ENCODE measurements at regions not wholly inside any gene's neighbourhood (a gene's known extent, or its start where the extent isn't known, plus 50 kb on each side); places are given as distances from the start of the nearest gene placed in this dataset.

GRCh38 chr4:27947302-27947701 lies 1086.7 kb downstream of the STIM2 start:
- Histone ChIP-seq H3K4me3 (replicated peaks; ENCODE audit: insufficient read depth, low read length) (no peak overlapping the region), H3K27me3 (ENCODE audit: insufficient read depth, poor library complexity, severe bottlenecking) (no peaks in the 10 kb centered on the region), H3K27ac (replicated peaks) (no peak overlapping the region)
- DNase-seq (ENCODE audit: low read depth in 1 of 2, low spot score in 1 of 2) = no peak
- no peak for TF ChIP-seq CTCF (IDR thresholded peaks at IDR 0.05; ENCODE audit: insufficient read depth, low read length)
- no peak for TF ChIP-seq GABPA (IDR thresholded peaks at IDR 0.05; ENCODE audit: low read depth)
- no peak for TF ChIP-seq POLR2AphosphoS5 (IDR thresholded peaks at IDR 0.05; ENCODE audit: low read depth)
- no peak for TF ChIP-seq SPI1 (IDR thresholded peaks at IDR 0.05; ENCODE audit: borderline replicate concordance, low read depth)
- no peak for TF ChIP-seq REST (IDR thresholded peaks at IDR 0.05; ENCODE audit: insufficient replicate concordance, low read depth)

GRCh38 chr4:27964095-27964494 lies 1103.5 kb downstream of the STIM2 start:
- no peak overlapping the region for H3K27ac ChIP-seq (replicated peaks)
- no peak for DNase-seq (ENCODE audit: low read depth in 1 of 2, low spot score in 1 of 2)
- TF ChIP-seq CTCF (IDR thresholded peaks at IDR 0.05; ENCODE audit: insufficient read depth, low read length) (no peak), GABPA (IDR thresholded peaks at IDR 0.05; ENCODE audit: low read depth) (no peak), POLR2AphosphoS5 (IDR thresholded peaks at IDR 0.05; ENCODE audit: low read depth) (no peak), SPI1 (IDR thresholded peaks at IDR 0.05; ENCODE audit: borderline replicate concordance, low read depth) (no peak)
- H3K4me3 ChIP-seq (replicated peaks; ENCODE audit: insufficient read depth, low read length) = no peak overlapping the region
- H3K27me3 ChIP-seq (ENCODE audit: insufficient read depth, poor library complexity, severe bottlenecking) = no peaks in the 10 kb centered on the region

GRCh38 chr4:27966664-27967063 lies 1106.0 kb downstream of the STIM2 start:
- no peak for DNase-seq (ENCODE audit: low read depth in 1 of 2, low spot score in 1 of 2)
- no peak overlapping the region for H3K4me3 ChIP-seq (replicated peaks; ENCODE audit: insufficient read depth, low read length)
- TF ChIP-seq REST (IDR thresholded peaks at IDR 0.05; ENCODE audit: insufficient replicate concordance, low read depth) (no peak), GABPA (IDR thresholded peaks at IDR 0.05; ENCODE audit: low read depth) (no peak), CTCF (IDR thresholded peaks at IDR 0.05; ENCODE audit: insufficient read depth, low read length) (no peak), SPI1 (IDR thresholded peaks at IDR 0.05; ENCODE audit: borderline replicate concordance, low read depth) (no peak), POLR2AphosphoS5 (IDR thresholded peaks at IDR 0.05; ENCODE audit: low read depth) (no peak)
- H3K27me3 ChIP-seq (ENCODE audit: insufficient read depth, poor library complexity, severe bottlenecking) = no peaks in the 10 kb centered on the region
- no peak overlapping the region for H3K27ac ChIP-seq (replicated peaks)

GRCh38 chr4:27973056-27973455 lies 1112.4 kb downstream of the STIM2 start:
- Histone ChIP-seq H3K27ac (replicated peaks) (no peak overlapping the region), H3K4me3 (replicated peaks; ENCODE audit: insufficient read depth, low read length) (no peak overlapping the region), H3K27me3 (ENCODE audit: insufficient read depth, poor library complexity, severe bottlenecking) (no peaks in the 10 kb centered on the region)
- no peak for DNase-seq (ENCODE audit: low read depth in 1 of 2, low spot score in 1 of 2)
- TF ChIP-seq POLR2AphosphoS5 (IDR thresholded peaks at IDR 0.05; ENCODE audit: low read depth) (no peak), CTCF (IDR thresholded peaks at IDR 0.05; ENCODE audit: insufficient read depth, low read length) (no peak), GABPA (IDR thresholded peaks at IDR 0.05; ENCODE audit: low read depth) (no peak), REST (IDR thresholded peaks at IDR 0.05; ENCODE audit: insufficient replicate concordance, low read depth) (no peak), SPI1 (IDR thresholded peaks at IDR 0.05; ENCODE audit: borderline replicate concordance, low read depth) (no peak)

All from HL-60 (cell line).